Gastrocnemius medialis (tissue), 4 donors: ENCODE measurements at regions not wholly inside any gene's neighbourhood (a gene's known extent, or its start where the extent isn't known, plus 50 kb on each side); places are given as distances from the start of the nearest gene placed in this dataset.

Source experiments
- ATAC-seq, 2 donors: fragments of 150-250 bp; one replicate each; pipeline ENCODE4 v1.9.1; 2016
- DNase-seq, 2 donors: peaks; one replicate each; pipeline ENCODE4 v3.0.0-alpha.2; 2019
- H3K27ac ChIP-seq, 4 donors: fragments of 200-600 bp; sonication (generic); 1 replicate in 1 of 4; 2 replicates in 3 of 4; pipeline ENCODE4 v1.5.1; 2016 to 2018; ENCODE audit warnings: mild to moderate bottlenecking in 2 of 4, moderate library complexity in 1 of 4
- H3K27me3 ChIP-seq, 3 donors: fragments of 200-600 bp; sonication (generic) in 2 of 3; 1 replicate in 1 of 3; 2 replicates in 2 of 3; pipeline versions ENCODE4 v1.5.1 to v1.6.0; 2016 to 2019; ENCODE audit warnings: mild to moderate bottlenecking in 1 of 3, moderate library complexity in 1 of 3
- H3K36me3 ChIP-seq, 2 donors: fragments of 200-600 bp; sonication (generic) in 1 of 2; one replicate each; pipeline ENCODE4 v1.5.1; 2017 to 2018
- H3K4me1 ChIP-seq, 2 donors: fragments of 200-600 bp; sonication (generic) in 1 of 2; one replicate each; pipeline ENCODE4 v1.5.1; 2016 to 2017; ENCODE audit warnings: mild to moderate bottlenecking in 2 of 2
- H3K4me3 ChIP-seq, 4 donors: fragments of 200-600 bp; sonication (generic) in 3 of 4; 1 replicate in 1 of 4; 2 replicates in 3 of 4; pipeline ENCODE4 v1.5.1; 2016 to 2019; ENCODE audit warnings: mild to moderate bottlenecking in 2 of 4
- H3K9me3 ChIP-seq, 3 donors: fragments of 200-600 bp; sonication (generic) in 2 of 3; 1 replicate in 1 of 3; 2 replicates in 2 of 3; pipeline ENCODE4 v1.5.1; 2016 to 2019
- POLR2A ChIP-seq, 2 donors: fragments of 450-650 bp; IDR thresholded peaks; one replicate each; pipeline ENCODE4 v1.6.1; 2017; ENCODE audit warnings: antibody characterized with exemption in 2 of 2, mild to moderate bottlenecking in 2 of 2, moderate library complexity in 2 of 2
- in situ Hi-C, 4 donors: fragments of 200-750 bp; cut with MboI; loops; one replicate each; pipeline versions ENCODE4 v1.15.0 to v1.8.0; 2017; ENCODE audit warnings: low sequenced_read_pairs in 4 of 4
- intact Hi-C: fragments of 100-400 bp; cut with DNase I; formaldehyde crosslinking; loops from one replicate; pipeline ENCODE4 v1.15.1; 2023; ENCODE audit warnings: low total_unique reads
- TF ChIP-seq, protein P1 (sequence below), 5 experiments: fragments of 450-650 bp in 3 of 5; fragments of 200-600 bp in 2 of 5; sonication (generic) in 2 of 5; IDR thresholded peaks in 4 of 5; conservative IDR thresholded peaks in 1 of 5; 1 replicate in 4 of 5; 2 replicates in 1 of 5; pipeline ENCODE4 v1.5.1; 2016 to 2019; ENCODE audit warnings: antibody characterized with exemption in 5 of 5, mild to moderate bottlenecking in 3 of 5, moderate library complexity in 3 of 5

DNA sequence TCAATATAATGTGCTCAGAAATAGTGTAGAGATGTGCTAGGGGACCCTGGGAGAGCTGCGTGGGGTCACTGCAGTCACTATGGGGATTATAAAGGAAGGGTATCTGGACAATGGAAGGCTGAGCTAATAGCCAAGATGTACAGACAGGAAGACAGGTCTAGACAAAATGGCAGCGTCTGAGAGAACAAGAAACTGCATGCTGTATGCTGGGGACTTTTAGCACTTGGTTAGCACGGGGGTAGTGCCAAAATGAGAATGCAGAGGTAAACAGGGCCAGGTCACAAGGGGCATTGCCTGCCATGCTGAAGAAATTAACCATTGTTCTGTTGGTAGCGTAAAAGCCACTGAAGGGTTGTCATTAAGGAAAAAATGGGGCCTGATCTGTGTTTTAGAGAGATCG, 308.2 kb downstream of the EMP1 start:
- Histone ChIP-seq H3K36me3 (no peaks in the 10 kb centered on the region), H3K4me3 (no peak overlapping the region), H3K9me3 (no peaks in the 10 kb centered on the region), H3K27me3 (no peaks in the 10 kb centered on the region), H3K4me1 (no peaks in the 10 kb centered on the region), H3K27ac (no peak overlapping the region)
- in situ Hi-C loops = no loop called here
- TF ChIP-seq, protein P1, sequence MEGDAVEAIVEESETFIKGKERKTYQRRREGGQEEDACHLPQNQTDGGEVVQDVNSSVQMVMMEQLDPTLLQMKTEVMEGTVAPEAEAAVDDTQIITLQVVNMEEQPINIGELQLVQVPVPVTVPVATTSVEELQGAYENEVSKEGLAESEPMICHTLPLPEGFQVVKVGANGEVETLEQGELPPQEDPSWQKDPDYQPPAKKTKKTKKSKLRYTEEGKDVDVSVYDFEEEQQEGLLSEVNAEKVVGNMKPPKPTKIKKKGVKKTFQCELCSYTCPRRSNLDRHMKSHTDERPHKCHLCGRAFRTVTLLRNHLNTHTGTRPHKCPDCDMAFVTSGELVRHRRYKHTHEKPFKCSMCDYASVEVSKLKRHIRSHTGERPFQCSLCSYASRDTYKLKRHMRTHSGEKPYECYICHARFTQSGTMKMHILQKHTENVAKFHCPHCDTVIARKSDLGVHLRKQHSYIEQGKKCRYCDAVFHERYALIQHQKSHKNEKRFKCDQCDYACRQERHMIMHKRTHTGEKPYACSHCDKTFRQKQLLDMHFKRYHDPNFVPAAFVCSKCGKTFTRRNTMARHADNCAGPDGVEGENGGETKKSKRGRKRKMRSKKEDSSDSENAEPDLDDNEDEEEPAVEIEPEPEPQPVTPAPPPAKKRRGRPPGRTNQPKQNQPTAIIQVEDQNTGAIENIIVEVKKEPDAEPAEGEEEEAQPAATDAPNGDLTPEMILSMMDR (IDR thresholded peaks at IDR 0.05 in 4 of 5, conservative IDR thresholded peaks at IDR 0.05 in 1 of 5) = no peak
- TF ChIP-seq POLR2A (IDR thresholded peaks at IDR 0.05) = no peak
- intact Hi-C loops = no loop called here
- ATAC-seq (no peak), DNase-seq (no peak)

DNA sequence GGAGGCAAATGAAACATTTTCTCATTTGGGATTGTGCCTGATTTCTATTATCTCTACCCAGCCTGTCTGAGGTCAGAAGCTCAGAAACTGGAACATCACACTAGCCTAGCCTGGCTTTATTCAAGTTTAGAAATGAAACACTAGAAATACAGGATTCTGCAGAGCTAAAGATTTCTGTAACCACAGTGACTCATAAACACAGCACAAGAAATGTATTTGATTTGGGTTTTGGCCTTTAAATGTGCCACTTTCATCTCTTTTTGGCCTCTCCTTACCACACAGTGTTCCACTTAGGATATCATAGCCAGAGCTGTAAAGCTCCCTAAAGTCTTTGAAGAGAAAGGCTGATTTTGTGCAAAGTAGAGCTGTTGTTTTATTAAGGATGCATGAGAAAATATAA, 307.5 kb downstream of the EMP1 start:
- Histone ChIP-seq H3K27ac (no peak overlapping the region), H3K4me3 (no peak overlapping the region), H3K36me3 (no peaks in the 10 kb centered on the region), H3K27me3 (no peaks in the 10 kb centered on the region), H3K9me3 (no peaks in the 10 kb centered on the region), H3K4me1 (no peaks in the 10 kb centered on the region)
- intact Hi-C loops = no loop called here
- in situ Hi-C loops = no loop called here
- ATAC-seq (no peak), DNase-seq (no peak)
- TF ChIP-seq, protein P1 (IDR thresholded peaks at IDR 0.05 in 4 of 5, conservative IDR thresholded peaks at IDR 0.05 in 1 of 5) = no peak
- TF ChIP-seq POLR2A (IDR thresholded peaks at IDR 0.05) = no peak

DNA sequence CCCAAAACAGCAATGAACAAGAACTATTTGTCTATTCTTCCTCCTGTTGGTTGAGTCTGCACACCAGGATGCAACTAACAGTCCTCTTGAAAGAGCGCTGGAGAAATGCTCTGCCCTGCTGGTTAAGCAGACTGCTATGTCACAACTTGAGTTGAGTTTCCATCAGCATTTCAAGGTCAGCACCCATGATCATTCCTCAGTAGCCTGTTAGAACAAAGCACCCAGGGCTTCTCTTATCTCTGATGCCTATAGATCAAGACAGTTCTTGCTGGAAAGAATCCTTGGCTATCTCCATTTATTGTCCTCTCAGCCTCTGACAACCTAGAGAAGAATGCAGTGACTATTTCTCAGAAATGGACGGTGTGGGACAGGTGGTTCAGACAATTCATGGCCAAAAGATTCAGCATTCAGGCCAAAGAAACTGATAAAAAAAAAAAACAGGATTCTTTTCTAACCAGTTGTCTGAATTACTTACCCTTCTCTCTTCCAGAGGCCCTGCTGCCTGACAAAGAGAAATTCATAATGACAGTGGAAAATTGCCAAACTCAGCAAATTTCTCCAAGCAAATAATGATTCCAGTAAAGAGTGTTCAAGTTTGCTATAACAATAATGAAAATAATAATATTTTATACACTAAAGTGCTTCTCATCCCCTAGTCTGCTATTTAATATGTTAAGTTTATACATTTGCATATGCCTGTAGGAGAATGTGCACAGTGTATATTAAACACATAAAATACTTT, 306.7 kb downstream of the EMP1 start:
- H3K9me3 ChIP-seq = no peaks in the 10 kb centered on the region
- no peak overlapping the region for H3K27ac ChIP-seq
- intact Hi-C loops (no loop called here), in situ Hi-C loops (no loop called here)
- H3K36me3 ChIP-seq = no peaks in the 10 kb centered on the region
- no peak for ATAC-seq
- TF ChIP-seq, protein P1 (IDR thresholded peaks at IDR 0.05 in 4 of 5, conservative IDR thresholded peaks at IDR 0.05 in 1 of 5) = no peak
- no peak for TF ChIP-seq POLR2A (IDR thresholded peaks at IDR 0.05)
- no peak overlapping the region for H3K4me3 ChIP-seq
- no peaks in the 10 kb centered on the region for H3K4me1 ChIP-seq
- H3K27me3 ChIP-seq = no peaks in the 10 kb centered on the region
- DNase-seq = no peak

DNA sequence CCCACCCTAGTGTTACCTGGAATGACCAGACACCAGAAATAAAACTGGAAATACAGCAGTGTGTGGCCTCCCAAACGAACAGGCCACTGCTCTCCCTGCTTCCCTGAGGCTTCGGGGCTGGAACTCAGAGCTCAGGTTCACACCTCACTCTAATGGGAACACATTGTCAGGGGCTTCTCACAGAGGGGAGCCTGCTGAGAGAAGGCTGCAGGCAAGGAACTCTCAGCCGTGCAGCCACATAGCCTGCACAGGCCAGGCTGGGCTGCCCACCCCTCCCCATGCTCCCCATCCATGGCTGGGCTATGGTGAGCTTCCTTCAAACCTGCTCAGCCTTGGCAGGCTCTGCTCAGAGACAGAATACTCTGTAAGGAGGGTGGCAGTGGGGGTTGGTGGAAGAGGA, 302.5 kb downstream of the EMP1 start:
- in situ Hi-C loops (no loop called here), intact Hi-C loops (no loop called here)
- no peak for TF ChIP-seq POLR2A (IDR thresholded peaks at IDR 0.05)
- TF ChIP-seq, protein P1 (IDR thresholded peaks at IDR 0.05 in 4 of 5, conservative IDR thresholded peaks at IDR 0.05 in 1 of 5) = no peak
- DNase-seq = no peak
- ATAC-seq = no peak
- Histone ChIP-seq H3K9me3 (no peaks in the 10 kb centered on the region), H3K4me3 (no peak overlapping the region), H3K36me3 (no peaks in the 10 kb centered on the region), H3K27ac (no peak overlapping the region), H3K4me1 (no peaks in the 10 kb centered on the region), H3K27me3 (no peaks in the 10 kb centered on the region)

DNA sequence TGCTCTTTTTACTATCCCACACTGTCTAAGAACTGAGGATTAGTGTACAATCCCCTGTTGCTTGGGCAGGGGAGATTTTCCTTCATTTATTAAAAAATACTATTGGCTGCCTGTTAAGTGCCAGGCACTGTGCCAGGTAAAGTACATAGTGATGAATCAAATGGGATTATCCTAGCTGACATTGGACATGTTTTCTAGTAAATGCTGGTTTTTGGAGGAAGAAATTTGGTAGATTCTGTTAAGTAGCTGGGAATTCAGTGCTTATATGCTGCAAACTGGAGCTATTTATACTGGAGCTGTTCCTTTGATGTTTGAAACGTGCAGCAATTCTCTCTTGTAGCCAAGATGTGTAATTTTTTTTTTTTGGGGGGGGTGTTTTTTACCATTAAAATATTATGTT, 299.6 kb downstream of the EMP1 start:
- Histone ChIP-seq H3K4me1 (no peaks in the 10 kb centered on the region), H3K4me3 (no peak overlapping the region), H3K36me3 (no peaks in the 10 kb centered on the region), H3K9me3 (no peaks in the 10 kb centered on the region), H3K27ac (no peak overlapping the region), H3K27me3 (no peaks in the 10 kb centered on the region)
- ATAC-seq = no peak
- in situ Hi-C loops = no loop called here
- no peak for DNase-seq
- intact Hi-C loops = no loop called here
- TF ChIP-seq, protein P1 (IDR thresholded peaks at IDR 0.05 in 4 of 5, conservative IDR thresholded peaks at IDR 0.05 in 1 of 5) = no peak
- TF ChIP-seq POLR2A (IDR thresholded peaks at IDR 0.05) = no peak
